Neural progenitor cell (in vitro differentiated cells): ENCODE measurements at regions not wholly inside any gene's neighbourhood (a gene's known extent, or its start where the extent isn't known, plus 50 kb on each side); places are given as distances from the start of the nearest gene placed in this dataset.

Source experiments
- DNase-seq: peaks from one replicate; pipeline ENCODE4 v3.0.0-alpha.2; 2016; ENCODE audit warnings: low spot score
- H2AFZ ChIP-seq: fragments of 200-600 bp; sonication (generic); replicated peaks from 2 replicates; pipeline ENCODE4 v1.6.1; 2016; ENCODE audit warnings: antibody characterized with exemption
- H3F3A ChIP-seq: fragments of 200-600 bp; sonication (generic); 2 replicates; pipeline ENCODE4 v1.6.1; 2016; ENCODE audit warnings: antibody characterized with exemption, low read depth
- H3K27ac ChIP-seq: fragments of 200-600 bp; sonication (generic); 2 replicates; pipeline ENCODE4 v1.5.1; 2016; ENCODE audit warnings: mild to moderate bottlenecking
- H3K27me3 ChIP-seq: fragments of 200-600 bp; sonication (generic); 2 replicates; pipeline ENCODE4 v1.6.1; 2016; ENCODE audit warnings: mild to moderate bottlenecking, moderate library complexity
- H3K36me3 ChIP-seq: fragments of 200-600 bp; sonication (generic); 2 replicates; pipeline ENCODE4 v1.5.1; 2016
- H3K4me1 ChIP-seq: fragments of 200-600 bp; sonication (generic); 2 replicates; pipeline ENCODE4 v1.6.1; 2016; ENCODE audit warnings: mixed run types
- H3K4me2 ChIP-seq: fragments of 200-600 bp; sonication (generic); 2 replicates; pipeline ENCODE4 v1.6.1; 2016
- H3K4me3 ChIP-seq: fragments of 200-600 bp; sonication (generic); 2 replicates; pipeline ENCODE4 v1.5.1; 2016
- H3K79me2 ChIP-seq: fragments of 200-600 bp; sonication (generic); 2 replicates; pipeline ENCODE4 v1.6.1; 2016; ENCODE audit warnings: low read depth
- H3K9ac ChIP-seq: fragments of 200-600 bp; sonication (generic); 2 replicates; pipeline ENCODE4 v1.6.1; 2016
- H3K9me3 ChIP-seq: fragments of 200-600 bp; sonication (generic); 2 replicates; pipeline ENCODE4 v1.5.1; 2016; ENCODE audit warnings: low read depth
- H4K20me1 ChIP-seq: fragments of 200-600 bp; sonication (generic); 2 replicates; pipeline ENCODE4 v1.6.1; 2016; ENCODE audit warnings: low read depth
- H3K27ac Mint-ChIP-seq: 3 replicates; pipeline ENCODE4 v1.8.0; 2021; ENCODE audit warnings: mixed read lengths
- H3K27me3 Mint-ChIP-seq: 2 replicates; pipeline ENCODE4 v1.8.0; 2022; ENCODE audit warnings: low read depth, mild to moderate bottlenecking, inconsistent platforms, moderate library complexity, mixed read lengths; ENCODE audit not compliant: insufficient read depth
- H3K36me3 Mint-ChIP-seq: 3 replicates; pipeline ENCODE4 v1.8.0; 2021; ENCODE audit warnings: mixed read lengths
- H3K4me1 Mint-ChIP-seq: 3 replicates; pipeline ENCODE4 v1.8.0; 2021; ENCODE audit warnings: mixed read lengths
- H3K4me3 Mint-ChIP-seq: 3 replicates; pipeline ENCODE4 v1.8.0; 2021; ENCODE audit warnings: mild to moderate bottlenecking, moderate library complexity, mixed read lengths
- H3K9me3 Mint-ChIP-seq: 3 replicates; pipeline ENCODE4 v1.8.0; 2020; ENCODE audit warnings: mixed read lengths
- EZH2 ChIP-seq: fragments of 200-600 bp; sonication (generic); IDR thresholded peaks from 2 replicates; pipeline ENCODE4 v1.6.1; 2017; ENCODE audit warnings: antibody characterized with exemption, mild to moderate bottlenecking, moderate library complexity
- EZH2phosphoT487 ChIP-seq: fragments of 200-600 bp; sonication (generic); IDR thresholded peaks from 2 replicates; pipeline ENCODE4 v1.6.1; 2017; ENCODE audit warnings: antibody characterized with exemption
- TF ChIP-seq, protein P1 (sequence below): fragments of 200-600 bp; sonication (generic); IDR thresholded peaks from 2 replicates; pipeline ENCODE4 v1.5.1; 2017; ENCODE audit warnings: antibody characterized with exemption, mild to moderate bottlenecking

DNA sequence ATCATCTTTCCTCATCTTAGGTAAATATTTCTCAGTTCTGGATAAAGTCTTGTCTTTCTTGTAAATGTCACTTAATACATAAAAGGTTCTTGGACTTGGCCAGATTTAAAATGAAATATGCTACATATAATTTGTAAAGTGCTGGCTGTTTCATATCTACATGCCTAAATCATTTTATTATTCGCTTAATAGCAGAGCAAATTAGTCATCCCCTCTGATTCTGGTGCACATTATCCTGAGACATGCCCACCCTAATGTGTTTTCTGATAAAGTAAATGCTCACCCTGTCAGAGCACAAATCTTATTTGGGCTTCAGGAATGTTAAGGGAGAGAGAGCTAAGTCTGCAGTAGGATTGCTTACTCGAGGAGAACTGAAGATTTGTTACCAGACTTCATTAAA is 166.5 kb upstream of the IZUMO3 start:
- DNase-seq, result no peak
- H3K4me1 ChIP-seq, result no peaks in the 10 kb centered on the region
- Mint-ChIP-seq H3K27me3 (no peaks in the 10 kb centered on the region), H3K36me3 (no peaks in the 10 kb centered on the region), H3K27ac (no peak overlapping the region), H3K4me3 (no peak overlapping the region), H3K9me3 (no peaks in the 10 kb centered on the region), H3K4me1 (no peaks in the 10 kb centered on the region)
- H3K27ac ChIP-seq, result no peak overlapping the region
- no peaks in the 10 kb centered on the region for H3F3A ChIP-seq
- TF ChIP-seq EZH2phosphoT487 (no peak), EZH2 (no peak)
- TF ChIP-seq, protein P1, sequence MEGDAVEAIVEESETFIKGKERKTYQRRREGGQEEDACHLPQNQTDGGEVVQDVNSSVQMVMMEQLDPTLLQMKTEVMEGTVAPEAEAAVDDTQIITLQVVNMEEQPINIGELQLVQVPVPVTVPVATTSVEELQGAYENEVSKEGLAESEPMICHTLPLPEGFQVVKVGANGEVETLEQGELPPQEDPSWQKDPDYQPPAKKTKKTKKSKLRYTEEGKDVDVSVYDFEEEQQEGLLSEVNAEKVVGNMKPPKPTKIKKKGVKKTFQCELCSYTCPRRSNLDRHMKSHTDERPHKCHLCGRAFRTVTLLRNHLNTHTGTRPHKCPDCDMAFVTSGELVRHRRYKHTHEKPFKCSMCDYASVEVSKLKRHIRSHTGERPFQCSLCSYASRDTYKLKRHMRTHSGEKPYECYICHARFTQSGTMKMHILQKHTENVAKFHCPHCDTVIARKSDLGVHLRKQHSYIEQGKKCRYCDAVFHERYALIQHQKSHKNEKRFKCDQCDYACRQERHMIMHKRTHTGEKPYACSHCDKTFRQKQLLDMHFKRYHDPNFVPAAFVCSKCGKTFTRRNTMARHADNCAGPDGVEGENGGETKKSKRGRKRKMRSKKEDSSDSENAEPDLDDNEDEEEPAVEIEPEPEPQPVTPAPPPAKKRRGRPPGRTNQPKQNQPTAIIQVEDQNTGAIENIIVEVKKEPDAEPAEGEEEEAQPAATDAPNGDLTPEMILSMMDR, result no peak
- no peaks in the 10 kb centered on the region for H3K9me3 ChIP-seq
- no peaks in the 10 kb centered on the region for H3K27me3 ChIP-seq
- no peak overlapping the region for H2AFZ ChIP-seq
- no peak overlapping the region for H3K4me2 ChIP-seq
- no peak overlapping the region for H3K9ac ChIP-seq
- no peaks in the 10 kb centered on the region for H3K79me2 ChIP-seq
- no peaks in the 10 kb centered on the region for H4K20me1 ChIP-seq
- no peak overlapping the region for H3K4me3 ChIP-seq
- no peaks in the 10 kb centered on the region for H3K36me3 ChIP-seq

- Histone ChIP-seq H3K9me3 (no peaks in the 10 kb centered on the region), H3K4me1 (no peaks in the 10 kb centered on the region), H2AFZ (no peak overlapping the region), H3F3A (no peaks in the 10 kb centered on the region), H4K20me1 (no peaks in the 10 kb centered on the region), H3K27me3 (no peaks in the 10 kb centered on the region), H3K79me2 (no peaks in the 10 kb centered on the region), H3K9ac (no peak overlapping the region), H3K36me3 (no peaks in the 10 kb centered on the region), H3K27ac (no peak overlapping the region), H3K4me3 (no peak overlapping the region), H3K4me2 (no peak overlapping the region)
- Mint-ChIP-seq H3K36me3 (no peaks in the 10 kb centered on the region), H3K4me3 (no peak overlapping the region), H3K27me3 (no peaks in the 10 kb centered on the region), H3K4me1 (no peaks in the 10 kb centered on the region), H3K27ac (no peak overlapping the region), H3K9me3 (no peaks in the 10 kb centered on the region)
- DNase-seq, result no peak
- TF ChIP-seq EZH2phosphoT487, result no peak
- TF ChIP-seq, protein P1, result no peak
Observed at GRCh38 chr9:24708814-24709213, 163.1 kb upstream of the IZUMO3 start.

DNA sequence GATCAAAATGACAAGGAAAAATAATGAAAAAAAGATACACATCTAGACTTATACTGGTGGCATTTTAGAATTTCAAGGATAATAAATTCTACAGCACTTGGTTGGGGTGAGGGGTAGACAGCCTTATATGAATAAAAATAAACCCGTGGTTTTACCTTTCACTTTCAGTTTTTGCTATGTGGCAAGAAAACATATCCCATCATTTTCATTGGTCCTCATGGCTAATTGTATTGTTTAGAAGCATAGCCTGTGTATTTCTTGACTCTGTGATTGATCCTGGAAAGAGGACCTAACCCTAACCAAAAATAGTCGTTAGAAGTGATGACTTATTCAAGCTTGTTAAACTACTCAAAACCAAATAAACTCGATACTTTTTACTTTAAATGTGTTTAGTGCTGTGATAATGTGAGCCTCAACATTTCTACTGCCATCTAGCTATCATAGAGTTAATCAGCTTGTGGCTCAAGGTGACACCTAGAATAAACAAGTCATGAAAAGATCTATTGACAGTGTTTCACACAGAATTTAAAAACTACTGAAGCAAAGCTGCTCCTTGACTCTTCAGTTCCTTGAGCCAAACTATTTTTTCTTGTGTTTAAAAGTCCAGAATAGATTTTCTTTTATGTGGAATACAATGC is 153.3 kb upstream of the IZUMO3 start:
- no peaks in the 10 kb centered on the region for H3K79me2 ChIP-seq
- Mint-ChIP-seq H3K36me3 (no peaks in the 10 kb centered on the region), H3K27me3 (peaks cover 2% of the 10 kb centered on the region), H3K4me3 (no peak overlapping the region), H3K4me1 (no peaks in the 10 kb centered on the region), H3K9me3 (no peaks in the 10 kb centered on the region), H3K27ac (no peak overlapping the region)
- no peak for DNase-seq
- H3K4me1 ChIP-seq, result no peaks in the 10 kb centered on the region
- no peak overlapping the region for H3K4me2 ChIP-seq
- no peak overlapping the region for H3K4me3 ChIP-seq
- no peaks in the 10 kb centered on the region for H3K36me3 ChIP-seq
- H3K27ac ChIP-seq, result no peak overlapping the region
- H2AFZ ChIP-seq, result no peak overlapping the region
- no peaks in the 10 kb centered on the region for H4K20me1 ChIP-seq
- TF ChIP-seq EZH2, result no peak
- TF ChIP-seq, protein P1, result no peak
- no peak for TF ChIP-seq EZH2phosphoT487
- H3K9me3 ChIP-seq, result no peaks in the 10 kb centered on the region
- no peaks in the 10 kb centered on the region for H3F3A ChIP-seq
- no peak overlapping the region for H3K9ac ChIP-seq
- H3K27me3 ChIP-seq, result no peaks in the 10 kb centered on the region
